Testis (tissue), 2 donors: ENCODE measurements at regions not wholly inside any gene's neighbourhood (a gene's known extent, or its start where the extent isn't known, plus 50 kb on each side); places are given as distances from the start of the nearest gene placed in this dataset.

Experiments used
- POLR2A ChIP-seq: fragments of 450-650 bp; IDR thresholded peaks from one replicate; pipeline ENCODE4 v1.6.1; 2017; ENCODE audit warnings: antibody characterized with exemption, mild to moderate bottlenecking, moderate library complexity
- TF ChIP-seq, protein P1 (sequence below), 3 experiments: fragments of 450-650 bp in 2 of 3; fragments of 200-600 bp in 1 of 3; sonication (generic) in 1 of 3; IDR thresholded peaks; one replicate each; pipeline ENCODE4 v1.5.1; 2016 to 2019; ENCODE audit warnings: antibody characterized with exemption in 3 of 3, mild to moderate bottlenecking in 2 of 3, moderate library complexity in 1 of 3

DNA sequence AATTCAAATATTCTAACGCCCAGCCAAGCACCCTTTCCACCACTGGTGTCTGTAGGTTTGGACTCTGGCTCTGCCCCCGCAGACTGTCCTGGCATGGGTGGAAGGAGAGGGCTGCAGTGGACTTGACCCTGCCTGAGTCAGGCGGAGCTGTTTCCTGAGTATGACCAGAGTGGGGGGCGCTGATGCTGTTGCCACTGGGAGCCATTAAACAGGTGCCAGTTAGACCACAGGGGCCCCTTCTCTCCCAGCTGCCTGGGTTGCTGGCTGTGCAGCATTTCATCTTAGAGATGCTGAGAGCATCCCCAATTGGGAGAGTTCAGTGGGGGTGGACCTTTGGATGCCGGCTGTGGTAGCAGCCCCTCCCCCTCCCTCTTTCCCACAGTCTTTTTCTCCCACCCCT, 539.5 kb downstream of the MATN1 start:
- TF ChIP-seq, protein P1, sequence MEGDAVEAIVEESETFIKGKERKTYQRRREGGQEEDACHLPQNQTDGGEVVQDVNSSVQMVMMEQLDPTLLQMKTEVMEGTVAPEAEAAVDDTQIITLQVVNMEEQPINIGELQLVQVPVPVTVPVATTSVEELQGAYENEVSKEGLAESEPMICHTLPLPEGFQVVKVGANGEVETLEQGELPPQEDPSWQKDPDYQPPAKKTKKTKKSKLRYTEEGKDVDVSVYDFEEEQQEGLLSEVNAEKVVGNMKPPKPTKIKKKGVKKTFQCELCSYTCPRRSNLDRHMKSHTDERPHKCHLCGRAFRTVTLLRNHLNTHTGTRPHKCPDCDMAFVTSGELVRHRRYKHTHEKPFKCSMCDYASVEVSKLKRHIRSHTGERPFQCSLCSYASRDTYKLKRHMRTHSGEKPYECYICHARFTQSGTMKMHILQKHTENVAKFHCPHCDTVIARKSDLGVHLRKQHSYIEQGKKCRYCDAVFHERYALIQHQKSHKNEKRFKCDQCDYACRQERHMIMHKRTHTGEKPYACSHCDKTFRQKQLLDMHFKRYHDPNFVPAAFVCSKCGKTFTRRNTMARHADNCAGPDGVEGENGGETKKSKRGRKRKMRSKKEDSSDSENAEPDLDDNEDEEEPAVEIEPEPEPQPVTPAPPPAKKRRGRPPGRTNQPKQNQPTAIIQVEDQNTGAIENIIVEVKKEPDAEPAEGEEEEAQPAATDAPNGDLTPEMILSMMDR (IDR thresholded peaks at IDR 0.05), result no peak
- no peak for TF ChIP-seq POLR2A
